Body of pancreas (tissue), 4 donors: ENCODE measurements at regions not wholly inside any gene's neighbourhood (a gene's known extent, or its start where the extent isn't known, plus 50 kb on each side); places are given as distances from the start of the nearest gene placed in this dataset.

ENCODE experiments used
- ATAC-seq: fragments of 150-250 bp; one replicate; pipeline ENCODE4 v1.9.1; 2016
- DNase-seq, 4 donors: peaks; one replicate each; pipeline ENCODE4 v3.0.0-alpha.2; 2019
- H3K27ac ChIP-seq, 4 donors: fragments of 200-600 bp; sonication (generic); 1 replicate in 3 of 4; 2 replicates in 1 of 4; pipeline versions ENCODE4 v1.5.1 to v1.6.1; 2016 to 2019; ENCODE audit warnings: mild to moderate bottlenecking in 1 of 4, mixed read lengths in 1 of 4, moderate library complexity in 1 of 4
- H3K27me3 ChIP-seq, 2 donors: fragments of 200-600 bp; sonication (generic); one replicate each; pipeline ENCODE4 v1.6.0; 2016; ENCODE audit warnings: mild to moderate bottlenecking in 1 of 2
- H3K36me3 ChIP-seq, 2 donors: fragments of 200-600 bp; sonication (generic); replicated peaks in 1 of 2; 2 replicates each; pipeline ENCODE4 v1.5.1; 2016; ENCODE audit warnings: low read depth in 2 of 2; ENCODE audit not compliant: insufficient read depth in 1 of 2
- H3K4me1 ChIP-seq: fragments of 200-600 bp; sonication (generic); one replicate; pipeline ENCODE4 v1.6.0; 2016
- H3K4me3 ChIP-seq, 2 donors: fragments of 200-600 bp; sonication (generic); 1 replicate in 1 of 2; 2 replicates in 1 of 2; pipeline ENCODE4 v1.5.1; 2016 to 2019
- H3K9me3 ChIP-seq, 3 donors: fragments of 200-600 bp; sonication (generic); 1 replicate in 2 of 3; 2 replicates in 1 of 3; pipeline ENCODE4 v1.5.1; 2016
- POLR2A ChIP-seq, 3 donors: fragments of 450-650 bp; IDR thresholded peaks; one replicate each; pipeline ENCODE4 v1.6.1; 2016; ENCODE audit warnings: antibody characterized with exemption in 3 of 3, mild to moderate bottlenecking in 2 of 3
- WGBS, 2 donors: methylation state at CpG; one replicate each; pipeline ENCODE4 v1.1.5; 2017; 5-methylcytosine and 5-hydroxymethylcytosine counted together
- intact Hi-C: fragments of 100-400 bp; cut with DNase I; formaldehyde crosslinking; loops from one replicate; pipeline ENCODE4 v1.15.1; 2023
- TF ChIP-seq, protein P1 (sequence below), 7 experiments: fragments of 450-650 bp in 4 of 7; fragments of 200-600 bp in 3 of 7; sonication (generic) in 3 of 7; IDR thresholded peaks; one replicate each; pipeline ENCODE4 v1.5.1; 2016 to 2019; ENCODE audit warnings: antibody characterized with exemption in 7 of 7

DNA sequence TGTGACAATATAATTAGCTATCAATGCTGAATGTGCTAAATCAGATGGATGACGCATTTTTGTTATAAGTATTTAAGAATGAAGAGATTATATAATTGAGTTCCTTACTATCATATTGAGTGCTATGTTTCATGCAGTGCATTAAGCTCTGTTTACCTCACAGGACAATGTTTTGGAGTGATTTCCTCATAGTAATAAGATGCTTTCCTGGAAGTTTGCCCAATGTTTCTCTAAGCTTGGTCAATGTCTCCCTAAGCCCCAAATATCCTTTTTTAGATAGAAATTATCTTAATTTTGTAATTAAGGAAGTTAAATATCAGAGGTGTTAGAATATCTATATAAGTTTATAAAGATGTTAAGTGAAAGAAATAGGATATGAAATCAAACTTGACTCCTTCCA is 489.6 kb downstream of the MMUT start:
- Histone ChIP-seq H3K4me1 (no peaks in the 10 kb centered on the region), H3K4me3 (no peak overlapping the region), H3K36me3 (no peaks in the 10 kb centered on the region), H3K27ac (no peak overlapping the region), H3K27me3 (no peaks in the 10 kb centered on the region), H3K9me3 (no peaks in the 10 kb centered on the region)
- DNase-seq (no peak), ATAC-seq (no peak)
- intact Hi-C loops = no loop called here
- TF ChIP-seq, protein P1, sequence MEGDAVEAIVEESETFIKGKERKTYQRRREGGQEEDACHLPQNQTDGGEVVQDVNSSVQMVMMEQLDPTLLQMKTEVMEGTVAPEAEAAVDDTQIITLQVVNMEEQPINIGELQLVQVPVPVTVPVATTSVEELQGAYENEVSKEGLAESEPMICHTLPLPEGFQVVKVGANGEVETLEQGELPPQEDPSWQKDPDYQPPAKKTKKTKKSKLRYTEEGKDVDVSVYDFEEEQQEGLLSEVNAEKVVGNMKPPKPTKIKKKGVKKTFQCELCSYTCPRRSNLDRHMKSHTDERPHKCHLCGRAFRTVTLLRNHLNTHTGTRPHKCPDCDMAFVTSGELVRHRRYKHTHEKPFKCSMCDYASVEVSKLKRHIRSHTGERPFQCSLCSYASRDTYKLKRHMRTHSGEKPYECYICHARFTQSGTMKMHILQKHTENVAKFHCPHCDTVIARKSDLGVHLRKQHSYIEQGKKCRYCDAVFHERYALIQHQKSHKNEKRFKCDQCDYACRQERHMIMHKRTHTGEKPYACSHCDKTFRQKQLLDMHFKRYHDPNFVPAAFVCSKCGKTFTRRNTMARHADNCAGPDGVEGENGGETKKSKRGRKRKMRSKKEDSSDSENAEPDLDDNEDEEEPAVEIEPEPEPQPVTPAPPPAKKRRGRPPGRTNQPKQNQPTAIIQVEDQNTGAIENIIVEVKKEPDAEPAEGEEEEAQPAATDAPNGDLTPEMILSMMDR (IDR thresholded peaks at IDR 0.05) = no peak
- no peak for TF ChIP-seq POLR2A (IDR thresholded peaks at IDR 0.05)
- 28 to 74% methylated on average over 1 of the region's 1 CpG for WGBS, 2 donors

DNA sequence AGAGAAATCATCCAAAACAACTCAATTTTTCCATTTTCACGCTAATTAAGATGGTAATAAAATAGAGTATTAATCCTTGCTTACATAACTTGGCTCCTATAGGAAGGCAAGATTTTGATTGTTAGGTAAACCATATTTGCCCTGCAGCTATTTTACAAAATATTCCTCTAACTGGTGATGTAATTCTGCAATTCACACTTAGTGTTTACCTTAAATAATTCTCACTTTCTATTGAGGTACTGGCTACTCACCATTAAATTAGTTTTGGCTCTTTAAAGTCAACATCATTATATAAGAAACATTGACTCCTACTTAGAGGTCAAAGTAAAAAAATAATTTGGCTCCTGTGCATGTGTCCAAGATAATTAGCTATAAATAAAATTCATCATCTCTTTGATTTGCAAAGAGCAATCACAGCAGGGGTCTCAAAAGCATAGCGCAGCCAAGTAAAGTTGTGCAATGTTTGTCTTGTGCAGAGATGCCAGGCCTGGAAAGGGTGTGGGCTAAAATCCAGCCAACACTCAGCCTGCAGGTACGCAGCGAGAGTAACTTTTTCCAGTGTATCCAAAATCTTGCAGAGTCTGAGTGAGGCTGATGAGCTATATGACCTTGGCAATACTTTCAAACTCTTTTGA is 501.2 kb downstream of the MMUT start:
- TF ChIP-seq POLR2A (IDR thresholded peaks at IDR 0.05) = no peak
- TF ChIP-seq, protein P1 (IDR thresholded peaks at IDR 0.05) = no peak
- ATAC-seq (no peak), DNase-seq (no peak)
- Histone ChIP-seq H3K4me3 (no peak overlapping the region), H3K27me3 (no peaks in the 10 kb centered on the region), H3K27ac (no peak overlapping the region), H3K9me3 (no peaks in the 10 kb centered on the region), H3K4me1 (no peaks in the 10 kb centered on the region), H3K36me3 (no peaks in the 10 kb centered on the region)
- intact Hi-C loops = no loop called here
- WGBS, 2 donors = 56 to 63% methylated on average over 4 of the region's 4 CpGs

DNA sequence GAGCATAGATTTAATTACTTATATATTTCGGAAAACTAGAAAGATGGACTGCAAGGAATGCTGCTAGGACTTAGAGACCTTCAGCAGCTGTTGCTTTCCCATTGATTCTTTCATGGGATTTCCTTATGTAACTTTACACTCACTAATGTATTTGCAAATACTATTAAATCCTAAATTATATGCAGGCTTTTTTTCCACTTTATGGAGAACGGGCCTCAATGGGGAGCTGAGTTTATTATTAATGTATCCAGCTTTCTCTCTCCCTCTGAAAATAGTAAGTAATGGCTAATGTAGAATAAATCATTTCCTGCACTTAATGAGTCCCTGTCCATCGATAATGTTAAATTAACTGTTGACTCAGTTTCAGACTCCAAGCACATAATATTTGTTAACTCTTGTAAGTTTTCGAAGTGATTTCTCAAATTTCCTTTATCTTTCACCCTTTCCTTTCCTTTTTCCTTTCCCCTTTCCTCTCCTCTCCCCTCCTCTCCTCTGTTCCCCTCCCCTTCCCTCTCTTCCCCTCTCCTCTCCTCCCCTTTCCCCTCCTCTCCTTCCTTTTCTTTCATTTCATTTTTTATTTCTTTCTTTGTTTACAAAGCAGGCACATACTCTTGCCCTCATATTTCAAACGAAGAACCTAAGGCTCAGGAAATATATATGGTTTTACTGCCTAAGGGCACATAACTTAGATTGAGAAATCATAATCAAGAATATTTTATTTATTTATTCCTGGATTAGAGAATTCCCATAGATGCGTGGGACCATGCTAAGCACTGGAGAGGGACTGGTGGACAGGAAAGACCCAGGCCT is 503.6 kb downstream of the MMUT start:
- ATAC-seq (no peak), DNase-seq (no peak)
- 23 to 24% methylated on average over 6 of the region's 6 CpGs for WGBS, 2 donors
- TF ChIP-seq, protein P1 (IDR thresholded peaks at IDR 0.05) = no peak
- TF ChIP-seq POLR2A (IDR thresholded peaks at IDR 0.05) = no peak
- intact Hi-C loops = no loop called here
- Histone ChIP-seq H3K36me3 (no peaks in the 10 kb centered on the region), H3K27ac (no peak overlapping the region), H3K27me3 (no peaks in the 10 kb centered on the region), H3K4me1 (no peaks in the 10 kb centered on the region), H3K4me3 (no peak overlapping the region), H3K9me3 (no peaks in the 10 kb centered on the region)

DNA sequence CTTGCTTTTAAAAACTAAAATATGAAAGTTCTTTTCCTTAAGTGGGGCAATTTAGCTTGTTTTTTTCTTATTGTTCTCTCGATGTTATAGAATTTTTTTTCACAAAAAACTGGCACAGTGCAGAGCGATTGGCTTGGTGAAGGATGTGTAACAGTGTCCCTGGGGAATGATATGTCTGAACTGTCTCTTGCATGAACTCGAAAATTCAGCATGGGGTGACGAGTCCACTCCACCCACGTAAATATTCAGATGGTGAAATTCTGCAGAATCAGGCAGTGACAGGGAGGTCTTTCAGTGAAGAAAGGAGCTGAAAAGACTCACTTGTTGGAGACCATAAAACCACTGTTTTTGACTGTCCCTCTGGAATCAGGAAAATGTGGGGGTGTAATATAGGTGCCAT is 505.3 kb downstream of the MMUT start:
- no peaks in the 10 kb centered on the region for H3K4me1 ChIP-seq
- DNase-seq (no peak), ATAC-seq (no peak)
- no peaks in the 10 kb centered on the region for H3K36me3 ChIP-seq
- intact Hi-C loops = no loop called here
- 52 to 56% methylated on average over 5 of the region's 5 CpGs for WGBS, 2 donors
- H3K9me3 ChIP-seq = no peaks in the 10 kb centered on the region
- no peaks in the 10 kb centered on the region for H3K27me3 ChIP-seq
- H3K27ac ChIP-seq = no peak overlapping the region
- TF ChIP-seq POLR2A (IDR thresholded peaks at IDR 0.05) = no peak
- TF ChIP-seq, protein P1 (IDR thresholded peaks at IDR 0.05) = no peak
- no peak overlapping the region for H3K4me3 ChIP-seq
